ENCODE measurements at regions not wholly inside any gene's neighbourhood (a gene's known extent, or its start where the extent isn't known, plus 50 kb on each side); places are given as distances from the start of the nearest gene placed in this dataset.

GRCh38 chr21:43270800-43271301 is 102.0 kb downstream of the CRYAA start:
- DNase-seq (ENCODE audit: low spot score) = no peak
- CTCF ChIA-PET = no interaction called here
- BruUV-seq (replicated peaks) = no TSS peak
- Histone ChIP-seq H3K4me1 (ENCODE audit: insufficient read depth, low read length, poor library complexity, severe bottlenecking) (no peaks in the 10 kb centered on the region), H3K27me3 (replicated peaks; ENCODE audit: insufficient read depth, low read depth, low read length, poor library complexity) (no peaks in the 10 kb centered on the region), H3K4me3 (ENCODE audit: low read depth, low read length, poor library complexity, severe bottlenecking) (no peak overlapping the region), H3K9me3 (ENCODE audit: low read depth, low read length, poor library complexity, severe bottlenecking) (no peaks in the 10 kb centered on the region), H3K27ac (ENCODE audit: low read depth, low read length, poor library complexity, severe bottlenecking) (no peak overlapping the region), H3K36me3 (ENCODE audit: insufficient read depth, low read length, poor library complexity, severe bottlenecking) (no peaks in the 10 kb centered on the region)
- intact Hi-C loops (cut with micrococcal nuclease; ENCODE audit: unreplicated experiment) = no loop called here
- POLR2A ChIA-PET (ENCODE audit: low non-redundant PET) = no interaction called here
- TF ChIP-seq EZH2 (IDR thresholded peaks at IDR 0.05; ENCODE audit: borderline replicate concordance, low read depth, low read length, poor library complexity, severe bottlenecking) (no peak), CTCF (conservative IDR thresholded peaks at IDR 0.05; ENCODE audit: low read depth, low read length) (no peak)

- no TSS peak for BruUV-seq (replicated peaks)
- H3K4me1 ChIP-seq (ENCODE audit: insufficient read depth, low read length, poor library complexity, severe bottlenecking) = no peaks in the 10 kb centered on the region
- intact Hi-C loops (cut with micrococcal nuclease; ENCODE audit: unreplicated experiment) = no loop called here
- TF ChIP-seq CTCF (conservative IDR thresholded peaks at IDR 0.05; ENCODE audit: low read depth, low read length) = no peak
- no peak for TF ChIP-seq EZH2 (IDR thresholded peaks at IDR 0.05; ENCODE audit: borderline replicate concordance, low read depth, low read length, poor library complexity, severe bottlenecking)
- ChIA-PET POLR2A (ENCODE audit: low non-redundant PET) (no interaction called here), CTCF (no interaction called here)
- DNase-seq (ENCODE audit: low spot score) = no peak
- no peaks in the 10 kb centered on the region for H3K9me3 ChIP-seq (ENCODE audit: low read depth, low read length, poor library complexity, severe bottlenecking)
- H3K27ac ChIP-seq (ENCODE audit: low read depth, low read length, poor library complexity, severe bottlenecking) = no peak overlapping the region
- H3K27me3 ChIP-seq (replicated peaks; ENCODE audit: insufficient read depth, low read depth, low read length, poor library complexity) = no peaks in the 10 kb centered on the region
- no peaks in the 10 kb centered on the region for H3K36me3 ChIP-seq (ENCODE audit: insufficient read depth, low read length, poor library complexity, severe bottlenecking)
- H3K4me3 ChIP-seq (ENCODE audit: low read depth, low read length, poor library complexity, severe bottlenecking) = no peak overlapping the region
These were observed 101.3 kb downstream of the CRYAA start for GRCh38 chr21:43269957-43270705.

- H3K9me3 ChIP-seq (ENCODE audit: low read depth, low read length, poor library complexity, severe bottlenecking) = no peaks in the 10 kb centered on the region
- no peak overlapping the region for H3K27ac ChIP-seq (ENCODE audit: low read depth, low read length, poor library complexity, severe bottlenecking)
- no peaks in the 10 kb centered on the region for H3K36me3 ChIP-seq (ENCODE audit: insufficient read depth, low read length, poor library complexity, severe bottlenecking)
- intact Hi-C loops (cut with micrococcal nuclease; ENCODE audit: unreplicated experiment) = no loop called here
- TF ChIP-seq CTCF (conservative IDR thresholded peaks at IDR 0.05; ENCODE audit: low read depth, low read length) = peak; percentile 60
- TF ChIP-seq EZH2 (IDR thresholded peaks at IDR 0.05; ENCODE audit: borderline replicate concordance, low read depth, low read length, poor library complexity, severe bottlenecking) = no peak
- no TSS peak for BruUV-seq (replicated peaks)
- no peak overlapping the region for H3K4me3 ChIP-seq (ENCODE audit: low read depth, low read length, poor library complexity, severe bottlenecking)
- no peaks in the 10 kb centered on the region for H3K27me3 ChIP-seq (replicated peaks; ENCODE audit: insufficient read depth, low read depth, low read length, poor library complexity)
- DNase-seq (ENCODE audit: low spot score) = peak; percentile 28
- no peaks in the 10 kb centered on the region for H3K4me1 ChIP-seq (ENCODE audit: insufficient read depth, low read length, poor library complexity, severe bottlenecking)
- CTCF ChIA-PET = no interaction called here
- POLR2A ChIA-PET (ENCODE audit: low non-redundant PET) = no interaction called here
These were observed 100.6 kb downstream of the CRYAA start for GRCh38 chr21:43269440-43269839.

Measured in A673 (cell line).